ENCODE measurements at regions not wholly inside any gene's neighbourhood (a gene's known extent, or its start where the extent isn't known, plus 50 kb on each side); places are given as distances from the start of the nearest gene placed in this dataset.

DNA sequence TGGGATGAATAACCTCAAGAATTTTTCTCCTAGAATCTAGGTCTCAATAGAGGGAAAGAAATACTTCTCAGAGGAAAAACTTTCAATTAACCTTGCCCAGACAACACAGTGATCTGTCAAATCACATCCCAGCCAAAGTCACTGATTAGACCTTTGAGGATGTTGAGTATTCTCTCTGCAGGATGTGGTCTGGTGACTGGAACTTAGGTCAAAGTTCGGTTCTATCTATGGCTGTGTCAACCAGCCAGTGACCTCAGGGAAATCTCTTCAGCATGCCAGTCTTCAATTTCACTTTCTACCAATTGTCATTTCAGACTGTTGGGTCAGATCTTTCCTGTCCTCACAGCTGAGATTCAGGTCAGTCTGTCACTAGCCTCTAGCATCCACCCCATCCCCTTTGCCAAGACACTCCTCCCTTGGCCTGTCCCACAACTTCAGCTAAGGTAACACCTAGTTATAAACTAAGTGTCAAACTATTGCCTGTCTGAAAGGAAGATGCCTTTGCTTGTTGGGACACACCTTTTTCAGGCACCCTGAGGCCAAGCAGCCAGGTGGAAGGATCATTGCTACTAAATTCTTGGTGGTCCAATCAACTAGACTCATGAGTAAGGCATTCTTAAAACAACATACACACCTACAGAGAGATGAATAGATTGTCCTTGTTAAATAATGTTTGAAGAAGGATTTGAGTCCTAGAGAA lies 156.3 kb upstream of the FST start:
- peaks cover 0 to 6% (median 0%) of the 10 kb centered on the region in 3 donors for H3K9me3 Mint-ChIP-seq
- ChIA-PET CTCF (no interaction called here), POLR2A (no interaction called here)
- H3K4me3 Mint-ChIP-seq = no peak overlapping the region
- H3K27ac Mint-ChIP-seq = no peak overlapping the region
- no peak for ATAC-seq (replicated peaks in 1 of 4)
- no peaks in the 10 kb centered on the region for H3K4me1 Mint-ChIP-seq
- H3K27me3 Mint-ChIP-seq = no peaks in the 10 kb centered on the region
- no peaks in the 10 kb centered on the region for H3K36me3 Mint-ChIP-seq
- no peaks in the 10 kb centered on the region for H3K27me3 ChIP-seq (replicated peaks in 1 of 2; ENCODE audit: control insufficient read depth in 2 of 2, extremely low read depth in 1 of 2, insufficient read depth in 2 of 2, low read length in 1 of 2)
- DNase-seq = no peak
- 50% methylated on average over 1 of the region's 1 CpG for WGBS (ENCODE audit: insufficient coverage)
- H3K36me3 ChIP-seq (ENCODE audit: control insufficient read depth in 2 of 2, extremely low read depth in 1 of 2, insufficient read depth in 1 of 2, low read length in 1 of 2) = no peaks in the 10 kb centered on the region
- no peaks in the 10 kb centered on the region for H3K4me1 ChIP-seq (ENCODE audit: control insufficient read depth in 1 of 2, extremely low read depth in 1 of 2, insufficient read depth in 2 of 2, low read length in 2 of 2)
- H3K27ac ChIP-seq (ENCODE audit: low read length) = no peak overlapping the region
- no peaks in the 10 kb centered on the region for H3K9me3 ChIP-seq
- no peak overlapping the region for H3K4me3 ChIP-seq (ENCODE audit: control insufficient read depth in 1 of 2, extremely low read depth in 1 of 2, low read length in 1 of 2)

- H3K27me3 Mint-ChIP-seq = peaks cover 0 to 3% of the 10 kb centered on the region in 2 donors
Observed at GRCh38 chr5:53326424-53327153, 153.8 kb upstream of the FST start.

DNA sequence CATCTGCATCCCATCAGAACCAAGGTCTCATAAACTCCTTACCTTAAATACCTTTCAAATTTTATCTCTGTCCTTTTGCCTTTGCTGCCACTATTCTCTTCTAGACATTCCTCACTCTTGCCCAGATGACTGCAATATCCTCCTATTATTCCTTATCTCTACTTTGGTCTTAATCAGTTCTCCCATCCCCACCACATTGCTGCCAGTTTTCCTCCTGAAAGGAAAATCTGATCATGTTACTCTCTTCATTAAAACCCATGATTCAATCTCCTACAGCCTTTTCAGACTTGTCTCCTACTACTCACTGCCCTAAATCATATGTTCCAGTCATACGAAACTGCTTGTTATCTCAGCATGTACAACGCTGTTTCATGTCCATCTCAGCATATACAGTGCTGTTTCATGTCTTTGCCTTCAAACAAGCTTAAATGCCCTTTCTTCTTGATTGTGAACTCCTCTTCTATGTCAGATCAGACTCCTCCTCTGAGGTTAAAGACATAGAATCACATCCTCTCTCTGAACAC lies 152.6 kb upstream of the FST start:
- Mint-ChIP-seq H3K27me3 (peaks cover 0 to 3% of the 10 kb centered on the region in 2 donors), H3K36me3 (no peaks in the 10 kb centered on the region), H3K4me1 (no peaks in the 10 kb centered on the region), H3K9me3 (peaks cover 0 to 4% (median 0%) of the 10 kb centered on the region in 3 donors), H3K27ac (no peak overlapping the region), H3K4me3 (no peak overlapping the region)
- no peak for DNase-seq
- Histone ChIP-seq H3K36me3 (ENCODE audit: control insufficient read depth in 2 of 2, extremely low read depth in 1 of 2, insufficient read depth in 1 of 2, low read length in 1 of 2) (no peaks in the 10 kb centered on the region), H3K4me1 (ENCODE audit: control insufficient read depth in 1 of 2, extremely low read depth in 1 of 2, insufficient read depth in 2 of 2, low read length in 2 of 2) (no peaks in the 10 kb centered on the region), H3K27me3 (replicated peaks in 1 of 2; ENCODE audit: control insufficient read depth in 2 of 2, extremely low read depth in 1 of 2, insufficient read depth in 2 of 2, low read length in 1 of 2) (no peaks in the 10 kb centered on the region), H3K4me3 (ENCODE audit: control insufficient read depth in 1 of 2, extremely low read depth in 1 of 2, low read length in 1 of 2) (no peak overlapping the region), H3K27ac (ENCODE audit: low read length) (no peak overlapping the region), H3K9me3 (no peaks in the 10 kb centered on the region)
- WGBS (ENCODE audit: insufficient coverage) = 62% methylated on average over 2 of the region's 2 CpGs
- no peak for ATAC-seq (replicated peaks in 1 of 4)
- ChIA-PET CTCF (no interaction called here), POLR2A (interaction anchor here in 1 of 2 donors (0.6 kb wide), 1 partner anchor 1392 kb away, joined by 3 read pairs; no protein-coding TSS in a partner anchor)

More at GRCh38 chr5:53326424-53327153, 153.8 kb upstream of the FST start:
- H3K9me3 ChIP-seq = no peaks in the 10 kb centered on the region
- Mint-ChIP-seq H3K36me3 (no peaks in the 10 kb centered on the region), H3K27ac (no peak overlapping the region), H3K4me3 (no peak overlapping the region), H3K4me1 (no peaks in the 10 kb centered on the region), H3K9me3 (peaks cover 0 to 6% (median 0%) of the 10 kb centered on the region in 3 donors)
- CTCF ChIA-PET = no interaction called here
- POLR2A ChIA-PET = no interaction called here
- 93% methylated on average over 4 of the region's 7 CpGs for WGBS (ENCODE audit: insufficient coverage)
- H3K27ac ChIP-seq (ENCODE audit: low read length) = no peak overlapping the region
- DNase-seq (no peak), ATAC-seq (replicated peaks in 1 of 4) (no peak)
- no peak overlapping the region for H3K4me3 ChIP-seq (ENCODE audit: control insufficient read depth in 1 of 2, extremely low read depth in 1 of 2, low read length in 1 of 2)
- H3K36me3 ChIP-seq (ENCODE audit: control insufficient read depth in 2 of 2, extremely low read depth in 1 of 2, insufficient read depth in 1 of 2, low read length in 1 of 2) = no peaks in the 10 kb centered on the region
- H3K4me1 ChIP-seq (ENCODE audit: control insufficient read depth in 1 of 2, extremely low read depth in 1 of 2, insufficient read depth in 2 of 2, low read length in 2 of 2) = no peaks in the 10 kb centered on the region
- H3K27me3 ChIP-seq (replicated peaks in 1 of 2; ENCODE audit: control insufficient read depth in 2 of 2, extremely low read depth in 1 of 2, insufficient read depth in 2 of 2, low read length in 1 of 2) = no peaks in the 10 kb centered on the region

GRCh38 chr5:53330491-53330890 lies 149.9 kb upstream of the FST start:
- Mint-ChIP-seq H3K9me3 (peaks cover 0 to 4% (median 0%) of the 10 kb centered on the region in 3 donors), H3K27me3 (peaks cover 0 to 7% of the 10 kb centered on the region in 2 donors), H3K36me3 (no peaks in the 10 kb centered on the region), H3K4me1 (no peaks in the 10 kb centered on the region), H3K27ac (no peak overlapping the region), H3K4me3 (no peak overlapping the region)
- Histone ChIP-seq H3K9me3 (no peaks in the 10 kb centered on the region), H3K4me3 (ENCODE audit: control insufficient read depth in 1 of 2, extremely low read depth in 1 of 2, low read length in 1 of 2) (no peak overlapping the region), H3K36me3 (ENCODE audit: control insufficient read depth in 2 of 2, extremely low read depth in 1 of 2, insufficient read depth in 1 of 2, low read length in 1 of 2) (no peaks in the 10 kb centered on the region), H3K27ac (ENCODE audit: low read length) (no peak overlapping the region), H3K4me1 (ENCODE audit: control insufficient read depth in 1 of 2, extremely low read depth in 1 of 2, insufficient read depth in 2 of 2, low read length in 2 of 2) (no peaks in the 10 kb centered on the region), H3K27me3 (replicated peaks in 1 of 2; ENCODE audit: control insufficient read depth in 2 of 2, extremely low read depth in 1 of 2, insufficient read depth in 2 of 2, low read length in 1 of 2) (no peaks in the 10 kb centered on the region)
- ATAC-seq (replicated peaks in 1 of 4) = no peak
- no peak for DNase-seq
- ChIA-PET CTCF (interaction anchor here in 1 of 2 donors (0.6 kb wide), 1 partner anchor 120 kb away, joined by 3 read pairs; no protein-coding TSS in a partner anchor), POLR2A (interaction anchor here in 1 of 2 donors (0.6 kb wide), 1 partner anchor 71 kb away, joined by 4 read pairs; no protein-coding TSS in a partner anchor)
- WGBS (ENCODE audit: insufficient coverage) = no CpG with 5 or more reads among the region's 2 CpGs

GRCh38 chr5:53331463-53331862 lies 149.0 kb upstream of the FST start:
- WGBS (ENCODE audit: insufficient coverage) = 40% methylated on average over 1 of the region's 1 CpG
- H3K27me3 Mint-ChIP-seq = peaks cover 0 to 12% of the 10 kb centered on the region in 2 donors
- Histone ChIP-seq H3K27me3 (replicated peaks in 1 of 2; ENCODE audit: control insufficient read depth in 2 of 2, extremely low read depth in 1 of 2, insufficient read depth in 2 of 2, low read length in 1 of 2) (no peaks in the 10 kb centered on the region), H3K4me3 (ENCODE audit: control insufficient read depth in 1 of 2, extremely low read depth in 1 of 2, low read length in 1 of 2) (no peak overlapping the region), H3K9me3 (no peaks in the 10 kb centered on the region), H3K4me1 (ENCODE audit: control insufficient read depth in 1 of 2, extremely low read depth in 1 of 2, insufficient read depth in 2 of 2, low read length in 2 of 2) (no peaks in the 10 kb centered on the region), H3K36me3 (ENCODE audit: control insufficient read depth in 2 of 2, extremely low read depth in 1 of 2, insufficient read depth in 1 of 2, low read length in 1 of 2) (no peaks in the 10 kb centered on the region), H3K27ac (ENCODE audit: low read length) (no peak overlapping the region)
- no peaks in the 10 kb centered on the region for H3K9me3 Mint-ChIP-seq
- no peaks in the 10 kb centered on the region for H3K36me3 Mint-ChIP-seq
- ChIA-PET CTCF (no interaction called here), POLR2A (no interaction called here)
- no peak for ATAC-seq (replicated peaks in 1 of 4)
- DNase-seq = no peak
- H3K27ac Mint-ChIP-seq = no peak overlapping the region
- H3K4me3 Mint-ChIP-seq = no peak overlapping the region
- no peaks in the 10 kb centered on the region for H3K4me1 Mint-ChIP-seq

DNA sequence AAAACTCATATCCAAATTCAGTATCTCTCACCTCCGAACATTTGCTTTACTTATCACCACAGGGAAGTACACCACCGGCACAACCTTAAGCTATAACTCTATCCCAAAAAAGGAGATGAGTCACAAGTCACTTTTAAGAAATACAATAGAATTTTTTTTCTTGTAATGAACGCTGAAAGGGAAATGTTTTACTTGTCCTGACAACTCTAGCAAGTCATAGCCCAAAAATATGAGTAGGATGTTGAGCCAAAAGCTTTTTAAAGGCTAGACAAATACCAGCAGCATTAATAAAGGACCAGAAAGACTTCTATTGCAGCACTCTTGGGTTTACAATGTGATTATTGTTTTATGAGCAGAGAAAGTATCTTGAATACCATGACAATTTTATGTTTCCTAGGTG lies 147.3 kb upstream of the FST start:
- Histone ChIP-seq H3K4me3 (ENCODE audit: control insufficient read depth in 1 of 2, extremely low read depth in 1 of 2, low read length in 1 of 2) (no peak overlapping the region), H3K27me3 (replicated peaks in 1 of 2; ENCODE audit: control insufficient read depth in 2 of 2, extremely low read depth in 1 of 2, insufficient read depth in 2 of 2, low read length in 1 of 2) (no peaks in the 10 kb centered on the region), H3K4me1 (ENCODE audit: control insufficient read depth in 1 of 2, extremely low read depth in 1 of 2, insufficient read depth in 2 of 2, low read length in 2 of 2) (no peaks in the 10 kb centered on the region), H3K36me3 (ENCODE audit: control insufficient read depth in 2 of 2, extremely low read depth in 1 of 2, insufficient read depth in 1 of 2, low read length in 1 of 2) (no peaks in the 10 kb centered on the region), H3K27ac (ENCODE audit: low read length) (no peak overlapping the region), H3K9me3 (no peaks in the 10 kb centered on the region)
- Mint-ChIP-seq H3K27ac (no peak overlapping the region), H3K4me3 (no peak overlapping the region), H3K36me3 (no peaks in the 10 kb centered on the region), H3K27me3 (peaks cover 0 to 12% of the 10 kb centered on the region in 2 donors), H3K9me3 (no peaks in the 10 kb centered on the region), H3K4me1 (no peaks in the 10 kb centered on the region)
- no peak for DNase-seq
- WGBS (ENCODE audit: insufficient coverage) = 20% methylated on average over 1 of the region's 3 CpGs
- POLR2A ChIA-PET = no interaction called here
- ATAC-seq (replicated peaks in 1 of 4) = no peak
- CTCF ChIA-PET = no interaction called here

Measured in T-cell (primary cell).